Liver (tissue), 3 donors: ENCODE measurements at regions not wholly inside any gene's neighbourhood (a gene's known extent, or its start where the extent isn't known, plus 50 kb on each side); places are given as distances from the start of the nearest gene placed in this dataset.

Experiments used
- GABPA ChIP-seq, 2 donors: IDR thresholded peaks in 1 of 2; conservative IDR thresholded peaks in 1 of 2; 2 replicates each; pipeline ENCODE4 v1.6.1; 2016; ENCODE audit warnings: antibody characterized with exemption in 2 of 2, mild to moderate bottlenecking in 1 of 2, moderate library complexity in 1 of 2
- JUND ChIP-seq, 2 donors: IDR thresholded peaks; 2 replicates each; pipeline ENCODE4 v1.6.1; 2016; ENCODE audit warnings: antibody characterized with exemption in 2 of 2
- MAX ChIP-seq: IDR thresholded peaks from 2 replicates; pipeline ENCODE4 v1.6.1; 2016; ENCODE audit warnings: antibody characterized with exemption
- REST ChIP-seq: IDR thresholded peaks from 2 replicates; pipeline ENCODE4 v1.6.1; 2016; ENCODE audit warnings: antibody characterized with exemption, mild to moderate bottlenecking
- RXRA ChIP-seq, 2 donors: IDR thresholded peaks; 2 replicates each; pipeline ENCODE4 v1.6.1; 2017 to 2018; ENCODE audit warnings: antibody characterized with exemption in 2 of 2, mild to moderate bottlenecking in 1 of 2
- TAF1 ChIP-seq: conservative IDR thresholded peaks from 2 replicates; pipeline ENCODE4 v1.6.1; 2016; ENCODE audit warnings: antibody characterized with exemption, mild to moderate bottlenecking
- YY1 ChIP-seq: IDR thresholded peaks from 2 replicates; pipeline ENCODE4 v1.6.1; 2016; ENCODE audit warnings: antibody characterized with exemption, mild to moderate bottlenecking
- TF ChIP-seq, protein P1 (sequence below): fragments of 150-350 bp; IDR thresholded peaks from 2 replicates; pipeline ENCODE4 v1.5.1; 2017; ENCODE audit warnings: improper control_type of control experiment, low read depth, low read length; ENCODE audit not compliant: missing input control
- donor health status: healthy.
- donor health status: healthy.

- no peak for TF ChIP-seq RXRA (IDR thresholded peaks at IDR 0.05)
- TF ChIP-seq, protein P1, sequence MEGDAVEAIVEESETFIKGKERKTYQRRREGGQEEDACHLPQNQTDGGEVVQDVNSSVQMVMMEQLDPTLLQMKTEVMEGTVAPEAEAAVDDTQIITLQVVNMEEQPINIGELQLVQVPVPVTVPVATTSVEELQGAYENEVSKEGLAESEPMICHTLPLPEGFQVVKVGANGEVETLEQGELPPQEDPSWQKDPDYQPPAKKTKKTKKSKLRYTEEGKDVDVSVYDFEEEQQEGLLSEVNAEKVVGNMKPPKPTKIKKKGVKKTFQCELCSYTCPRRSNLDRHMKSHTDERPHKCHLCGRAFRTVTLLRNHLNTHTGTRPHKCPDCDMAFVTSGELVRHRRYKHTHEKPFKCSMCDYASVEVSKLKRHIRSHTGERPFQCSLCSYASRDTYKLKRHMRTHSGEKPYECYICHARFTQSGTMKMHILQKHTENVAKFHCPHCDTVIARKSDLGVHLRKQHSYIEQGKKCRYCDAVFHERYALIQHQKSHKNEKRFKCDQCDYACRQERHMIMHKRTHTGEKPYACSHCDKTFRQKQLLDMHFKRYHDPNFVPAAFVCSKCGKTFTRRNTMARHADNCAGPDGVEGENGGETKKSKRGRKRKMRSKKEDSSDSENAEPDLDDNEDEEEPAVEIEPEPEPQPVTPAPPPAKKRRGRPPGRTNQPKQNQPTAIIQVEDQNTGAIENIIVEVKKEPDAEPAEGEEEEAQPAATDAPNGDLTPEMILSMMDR: no peak
- no peak for TF ChIP-seq TAF1
- no peak for TF ChIP-seq GABPA (IDR thresholded peaks at IDR 0.05 in 1 of 2, conservative IDR thresholded peaks at IDR 0.05 in 1 of 2)
- TF ChIP-seq REST: no peak
- no peak for TF ChIP-seq JUND (IDR thresholded peaks at IDR 0.05)
- no peak for TF ChIP-seq YY1
- TF ChIP-seq MAX: no peak
These were observed 324.8 kb upstream of the FAR2 start for GRCh38 chr12:28824193-28824846.
